H1 (cell line): ENCODE measurements at regions not wholly inside any gene's neighbourhood (a gene's known extent, or its start where the extent isn't known, plus 50 kb on each side); places are given as distances from the start of the nearest gene placed in this dataset.

Experiments used
- CTCF ChIA-PET: fragments of 300-600 bp; sonication (Branson Sonifier 250); formaldehyde crosslinking; loops from one replicate; lab custom pipeline; 2021; ENCODE audit not compliant: partially characterized antibody; lab: Charles Lee
- POLR2A ChIA-PET: fragments of 300-600 bp; sonication (Branson Sonifier 250); formaldehyde crosslinking; loops from one replicate; lab custom pipeline; 2021; ENCODE audit warnings: inconsistent platforms; ENCODE audit not compliant: partially characterized antibody; lab: Charles Lee
- DNase-seq, 2 experiments: peaks; one replicate each; pipeline versions ENCODE4 v3.0.0 to v3.0.0-alpha.2; 2010 to 2022; ENCODE audit warnings: low spot score in 2 of 2, low read depth in 1 of 2, mixed read lengths in 1 of 2
- FAIRE-seq: peaks from 2 replicates; lab custom pipeline; 2011; peaks lifted over from hg19 to GRCh38; lab: Jason Lieb, UNC
- H2AFZ ChIP-seq: 2 replicates; pipeline ENCODE4 v1.8.1; 2012; ENCODE audit warnings: low read length, inconsistent platforms
- H2AK5ac ChIP-seq: 2 replicates; pipeline ENCODE4 v1.6.1; 2013; ENCODE audit warnings: low read depth, low read length
- H2BK120ac ChIP-seq: replicated peaks from 2 replicates; pipeline ENCODE3; 2013; ENCODE audit warnings: low read depth, low read length, inconsistent platforms
- H2BK12ac ChIP-seq: 2 replicates; pipeline ENCODE4 v1.6.1; 2013; ENCODE audit warnings: low read depth, low read length
- H2BK15ac ChIP-seq: 2 replicates; pipeline ENCODE4 v1.6.1; 2013; ENCODE audit warnings: low read length
- H2BK20ac ChIP-seq: 2 replicates; pipeline ENCODE4 v1.6.1; 2013; ENCODE audit warnings: low read length
- H2BK5ac ChIP-seq: 2 replicates; pipeline ENCODE4 v1.6.1; 2013; ENCODE audit warnings: low read depth, low read length
- H3K14ac ChIP-seq: 2 replicates; pipeline ENCODE4 v1.6.1; 2013; ENCODE audit warnings: inconsistent platforms; ENCODE audit not compliant: insufficient read length
- H3K18ac ChIP-seq: 2 replicates; pipeline ENCODE4 v1.6.1; 2013; ENCODE audit warnings: low read length; ENCODE audit errors: extremely low read depth
- H3K23ac ChIP-seq: 2 replicates; pipeline ENCODE4 v1.6.1; 2013; ENCODE audit warnings: inconsistent platforms; ENCODE audit not compliant: insufficient read length
- H3K23me2 ChIP-seq: 2 replicates; pipeline ENCODE4 v1.6.1; 2013; ENCODE audit warnings: low read depth, low read length
- H3K27ac ChIP-seq: 2 replicates; pipeline ENCODE4 v1.6.1; 2011; ENCODE audit warnings: low read depth, low read length, inconsistent platforms
- H3K27me3 ChIP-seq, 4 experiments: replicated peaks in 1 of 4; 1 replicate in 1 of 4; 2 replicates in 3 of 4; pipeline versions ENCODE4 v1.6.1 to v1.8.1; 2011 to 2013; ENCODE audit warnings: low read length in 3 of 4, mild to moderate bottlenecking in 3 of 4, inconsistent platforms in 2 of 4, mixed read lengths in 2 of 4, moderate library complexity in 1 of 4; ENCODE audit not compliant: control insufficient read depth in 3 of 4, insufficient read depth in 3 of 4; ENCODE audit errors: extremely low read depth in 1 of 4
- H3K36me3 ChIP-seq, 4 experiments: 2 replicates each; pipeline versions ENCODE4 v1.6.1 to v1.8.1; 2011 to 2013; ENCODE audit warnings: mild to moderate bottlenecking in 4 of 4, low read length in 3 of 4, moderate library complexity in 2 of 4, control low read depth in 1 of 4, inconsistent platforms in 1 of 4; ENCODE audit not compliant: insufficient read depth in 4 of 4, control insufficient read depth in 2 of 4
- H3K4ac ChIP-seq: replicated peaks from 2 replicates; pipeline ENCODE3; 2013; ENCODE audit warnings: low read length, low read depth, mixed read lengths, inconsistent platforms; ENCODE audit not compliant: insufficient read length
- H3K4me1 ChIP-seq, 4 experiments: replicated peaks in 1 of 4; 1 replicate in 1 of 4; 2 replicates in 3 of 4; pipeline versions ENCODE4 v1.6.1 to v1.8.1; 2011 to 2013; ENCODE audit warnings: low read length in 3 of 4, inconsistent platforms in 2 of 4, mixed read lengths in 1 of 4; ENCODE audit not compliant: insufficient read depth in 4 of 4, control insufficient read depth in 3 of 4
- H3K4me2 ChIP-seq, 2 experiments: 2 replicates each; pipeline versions ENCODE4 v1.6.1 to v1.8.1; 2011 to 2013; ENCODE audit warnings: low read depth in 2 of 2, low read length in 2 of 2, control low read depth in 1 of 2, inconsistent platforms in 1 of 2, mild to moderate bottlenecking in 1 of 2; ENCODE audit not compliant: insufficient read depth in 1 of 2
- H3K4me3 ChIP-seq, 4 experiments: fragments of 200-600, 300-600 bp in 1 of 4; sonication (generic), shearing (Covaris generic), sonication (Bioruptor Twin) in 1 of 4; 2 replicates each; pipeline versions ENCODE4 v1.5.1 to v1.8.1; 2011 to 2016; ENCODE audit warnings: low read length in 4 of 4, low read depth in 3 of 4, control low read depth in 2 of 4, inconsistent platforms in 2 of 4, mild to moderate bottlenecking in 2 of 4, mixed read lengths in 1 of 4, moderate library complexity in 1 of 4; ENCODE audit not compliant: insufficient read depth in 2 of 4; ENCODE audit errors: extremely low read depth in 1 of 4
- H3K56ac ChIP-seq: replicated peaks from 2 replicates; pipeline ENCODE3; 2013; ENCODE audit warnings: low read depth, mild to moderate bottlenecking, mixed read lengths, low read length, inconsistent platforms; ENCODE audit not compliant: insufficient read length
- H3K79me1 ChIP-seq: 2 replicates; pipeline ENCODE4 v1.6.1; 2013; ENCODE audit warnings: low read depth, low read length, control low read depth
- H3K79me2 ChIP-seq, 2 experiments: 2 replicates each; pipeline versions ENCODE4 v1.6.1 to v1.8.1; 2012 to 2013; ENCODE audit warnings: low read length in 2 of 2, mild to moderate bottlenecking in 2 of 2, inconsistent platforms in 1 of 2; ENCODE audit not compliant: insufficient read depth in 2 of 2, control insufficient read depth in 1 of 2
- H3K9ac ChIP-seq, 4 experiments: replicated peaks in 1 of 4; 1 replicate in 1 of 4; 2 replicates in 3 of 4; pipeline versions ENCODE4 v1.6.1 to v1.8.1; 2011 to 2013; ENCODE audit warnings: low read depth in 3 of 4, low read length in 3 of 4, control low read depth in 2 of 4, mild to moderate bottlenecking in 2 of 4, moderate library complexity in 2 of 4, inconsistent platforms in 1 of 4; ENCODE audit errors: extremely low read depth in 1 of 4
- H3K9me3 ChIP-seq, 2 experiments: 2 replicates each; pipeline versions ENCODE4 v1.6.1 to v1.8.1; 2012 to 2013; ENCODE audit warnings: mild to moderate bottlenecking in 2 of 2, moderate library complexity in 2 of 2, control low read depth in 1 of 2, inconsistent platforms in 1 of 2, low read depth in 1 of 2, low read length in 1 of 2, mixed read lengths in 1 of 2; ENCODE audit not compliant: insufficient read depth in 2 of 2
- H4K20me1 ChIP-seq, 2 experiments: replicated peaks in 1 of 2; 2 replicates each; pipeline versions ENCODE3 to v1.8.1; 2011 to 2013; ENCODE audit warnings: inconsistent platforms in 2 of 2, low read length in 2 of 2, mild to moderate bottlenecking in 1 of 2; ENCODE audit not compliant: insufficient read depth in 2 of 2, control insufficient read depth in 1 of 2
- H4K5ac ChIP-seq: 2 replicates; pipeline ENCODE4 v1.6.1; 2013; ENCODE audit warnings: low read length, low read depth, mixed read lengths, inconsistent platforms; ENCODE audit not compliant: insufficient read length
- H4K8ac ChIP-seq: 2 replicates; pipeline ENCODE4 v1.8.0; 2013; ENCODE audit warnings: mild to moderate bottlenecking, moderate library complexity, low read length, inconsistent platforms; ENCODE audit not compliant: insufficient read depth; ENCODE audit errors: extremely low read depth
- H4K91ac ChIP-seq: replicated peaks from 2 replicates; pipeline ENCODE3; 2013; ENCODE audit warnings: low read length, mixed read lengths, inconsistent platforms; ENCODE audit not compliant: insufficient read length
- RAD21 ChIP-seq, 2 experiments: IDR thresholded peaks in 1 of 2; conservative IDR thresholded peaks in 1 of 2; 2 replicates each; pipeline ENCODE4 v1.6.1; 2011; ENCODE audit warnings: low read depth in 2 of 2, low read length in 2 of 2, improper control_type of control experiment in 1 of 2, inconsistent platforms in 1 of 2, mild to moderate bottlenecking in 1 of 2, moderate library complexity in 1 of 2
- WGBS, 2 experiments: shearing (Covaris generic) in 1 of 2; methylation state at CpG; one replicate each; pipeline versions ENCODE4 v1.1.6 to v1.1.7; 2013 to 2015; ENCODE audit warnings: low lambda C conversion rate in 2 of 2, mixed read lengths in 2 of 2, inconsistent platforms in 1 of 2, low coverage in 1 of 2, missing lambda C conversion rate in 1 of 2; ENCODE audit not compliant: insufficient replicate concordance in 2 of 2, insufficient coverage in 1 of 2, insufficient read length in 1 of 2; ENCODE audit errors: extremely low coverage in 1 of 2, missing lambda C conversion rate in 1 of 2; 5-methylcytosine and 5-hydroxymethylcytosine counted together
- TF ChIP-seq, protein P1 (sequence below): IDR thresholded peaks from 2 replicates; pipeline ENCODE4 v1.6.1; 2011; ENCODE audit warnings: low read length, improper control_type of control experiment

DNA sequence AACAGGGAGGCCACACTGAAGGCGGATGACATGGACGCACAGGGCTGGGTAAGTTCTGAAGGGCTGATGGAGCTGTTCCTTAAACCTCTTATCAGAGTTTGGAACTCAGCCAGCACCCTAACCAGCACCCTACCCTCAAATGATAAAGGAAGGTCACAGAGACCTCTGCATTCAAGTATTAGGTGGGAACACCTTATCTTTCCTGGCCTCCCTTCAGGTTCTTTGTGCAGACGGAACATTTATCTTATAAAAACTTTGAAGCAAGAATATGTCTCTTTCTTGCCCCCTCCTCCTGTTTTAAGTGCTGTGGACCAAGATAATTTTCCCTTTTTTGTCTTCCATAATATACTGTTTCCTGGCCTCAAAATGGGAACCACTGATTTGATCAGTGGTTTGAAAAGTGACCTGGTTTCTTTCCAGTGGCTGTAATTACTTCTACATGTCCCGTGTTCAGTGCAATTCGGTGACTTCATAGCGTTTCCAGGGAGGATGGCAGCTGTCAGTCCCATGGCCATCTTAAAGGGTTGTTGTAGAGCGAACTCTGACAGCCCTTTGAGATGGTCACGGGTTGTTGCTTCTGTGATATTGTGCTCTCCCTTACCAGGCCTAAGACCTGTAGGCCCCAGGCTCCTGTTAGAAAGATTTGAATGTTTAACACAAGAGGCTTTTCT lies 213.2 kb upstream of the MYLIP start:
- WGBS, 2 experiments: 88% methylated on average over 8 of the region's 8 CpGs; no CpG with 5 or more reads in 1 of the 2 experiments
- ChIA-PET POLR2A (interaction anchor here (1.5 to 2.4 kb wide), 2 partner anchors 9 to 21 kb away, joined by 4 to 7 read pairs; no protein-coding TSS in a partner anchor), CTCF (interaction anchor here (1.3 to 1.6 kb wide), 2 partner anchors 21 to 268 kb away, joined by 4 to 7 read pairs; no protein-coding TSS in a partner anchor)
- Histone ChIP-seq H4K20me1 (no peaks in the 10 kb centered on the region), H4K8ac (no peak overlapping the region), H3K14ac (no peak overlapping the region), H3K36me3 (no peaks in the 10 kb centered on the region), H3K4me3 (no peak overlapping the region), H3K23ac (no peak overlapping the region), H3K18ac (no peak overlapping the region), H3K4me1 (peaks cover 3 to 15% (median 7%) of the 10 kb centered on the region in 4 experiments; a peak in 6 of 7 replicates), H2AFZ (no peak overlapping the region), H4K91ac (no peak overlapping the region), H3K27ac (no peak overlapping the region), H4K5ac (no peak overlapping the region), H3K23me2 (no peaks in the 10 kb centered on the region; the same call in 1 of the 2 replicates), H3K56ac (no peak overlapping the region), H3K4me2 (no peak overlapping the region), H2AK5ac (peak overlapping the region; percentile 69; the same call in 1 of the 2 replicates), H2BK20ac (peak overlapping the region; percentile 83; the same call in 1 of the 2 replicates), H3K4ac (no peak overlapping the region), H3K79me1 (no peaks in the 10 kb centered on the region), H3K9ac (no peak overlapping the region), H3K27me3 (no peaks in the 10 kb centered on the region), H2BK12ac (peak overlapping the region; percentile 42; the same call in 1 of the 2 replicates), H2BK15ac (peak overlapping the region; percentile 73; the same call in 1 of the 2 replicates), H2BK5ac (peak overlapping the region; percentile 82; the same call in 1 of the 2 replicates), H3K79me2 (no peaks in the 10 kb centered on the region), H2BK120ac (no peak overlapping the region), H3K9me3 (no peaks in the 10 kb centered on the region)
- FAIRE-seq (no peak), DNase-seq (no peak)
- TF ChIP-seq, protein P1, sequence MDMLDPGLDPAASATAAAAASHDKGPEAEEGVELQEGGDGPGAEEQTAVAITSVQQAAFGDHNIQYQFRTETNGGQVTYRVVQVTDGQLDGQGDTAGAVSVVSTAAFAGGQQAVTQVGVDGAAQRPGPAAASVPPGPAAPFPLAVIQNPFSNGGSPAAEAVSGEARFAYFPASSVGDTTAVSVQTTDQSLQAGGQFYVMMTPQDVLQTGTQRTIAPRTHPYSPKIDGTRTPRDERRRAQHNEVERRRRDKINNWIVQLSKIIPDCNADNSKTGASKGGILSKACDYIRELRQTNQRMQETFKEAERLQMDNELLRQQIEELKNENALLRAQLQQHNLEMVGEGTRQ: no peak
- no peak for TF ChIP-seq RAD21 (IDR thresholded peaks at IDR 0.05 in 1 of 2, conservative IDR thresholded peaks at IDR 0.05 in 1 of 2; ENCODE audit: low read depth in 2 of 2, low read length in 2 of 2)
